Testis (tissue), 2 donors: ENCODE measurements at regions not wholly inside any gene's neighbourhood (a gene's known extent, or its start where the extent isn't known, plus 50 kb on each side); places are given as distances from the start of the nearest gene placed in this dataset.

ENCODE experiments used
- DNase-seq: peaks from one replicate; pipeline ENCODE4 v3.0.0-alpha.2; 2019
- H3K27ac ChIP-seq, 2 donors: fragments of 200-600 bp; sonication (generic); one replicate each; pipeline ENCODE4 v1.5.1; 2019
- H3K27me3 ChIP-seq: fragments of 200-600 bp; sonication (generic); one replicate; pipeline ENCODE4 v1.5.1; 2019
- H3K36me3 ChIP-seq: fragments of 200-600 bp; sonication (generic); one replicate; pipeline ENCODE4 v1.5.1; 2017; ENCODE audit warnings: low read depth; ENCODE audit errors: missing control alignments
- H3K4me1 ChIP-seq: fragments of 200-600 bp; sonication (generic); one replicate; pipeline ENCODE4 v1.5.1; 2019
- H3K4me3 ChIP-seq, 2 donors: fragments of 200-600 bp; sonication (generic); one replicate each; pipeline ENCODE4 v1.5.1; 2017 to 2019
- H3K9me3 ChIP-seq: fragments of 200-600 bp; sonication (generic); one replicate; pipeline ENCODE4 v1.5.1; 2017
- POLR2A ChIP-seq: fragments of 450-650 bp; IDR thresholded peaks from one replicate; pipeline ENCODE4 v1.6.1; 2017; ENCODE audit warnings: antibody characterized with exemption, mild to moderate bottlenecking, moderate library complexity
- WGBS, 2 donors: methylation state at CpG; one replicate each; pipeline ENCODE4 v1.1.5; 2018; 5-methylcytosine and 5-hydroxymethylcytosine counted together
- intact Hi-C: fragments of 100-400 bp; cut with DNase I; formaldehyde crosslinking; loops from one replicate; pipeline ENCODE4 v1.15.1; 2023; ENCODE audit warnings: low total_unique reads
- TF ChIP-seq, protein P1 (sequence below), 3 experiments: fragments of 450-650 bp in 2 of 3; fragments of 200-600 bp in 1 of 3; sonication (generic) in 1 of 3; IDR thresholded peaks; one replicate each; pipeline ENCODE4 v1.5.1; 2016 to 2019; ENCODE audit warnings: antibody characterized with exemption in 3 of 3, mild to moderate bottlenecking in 2 of 3, moderate library complexity in 1 of 3

DNA sequence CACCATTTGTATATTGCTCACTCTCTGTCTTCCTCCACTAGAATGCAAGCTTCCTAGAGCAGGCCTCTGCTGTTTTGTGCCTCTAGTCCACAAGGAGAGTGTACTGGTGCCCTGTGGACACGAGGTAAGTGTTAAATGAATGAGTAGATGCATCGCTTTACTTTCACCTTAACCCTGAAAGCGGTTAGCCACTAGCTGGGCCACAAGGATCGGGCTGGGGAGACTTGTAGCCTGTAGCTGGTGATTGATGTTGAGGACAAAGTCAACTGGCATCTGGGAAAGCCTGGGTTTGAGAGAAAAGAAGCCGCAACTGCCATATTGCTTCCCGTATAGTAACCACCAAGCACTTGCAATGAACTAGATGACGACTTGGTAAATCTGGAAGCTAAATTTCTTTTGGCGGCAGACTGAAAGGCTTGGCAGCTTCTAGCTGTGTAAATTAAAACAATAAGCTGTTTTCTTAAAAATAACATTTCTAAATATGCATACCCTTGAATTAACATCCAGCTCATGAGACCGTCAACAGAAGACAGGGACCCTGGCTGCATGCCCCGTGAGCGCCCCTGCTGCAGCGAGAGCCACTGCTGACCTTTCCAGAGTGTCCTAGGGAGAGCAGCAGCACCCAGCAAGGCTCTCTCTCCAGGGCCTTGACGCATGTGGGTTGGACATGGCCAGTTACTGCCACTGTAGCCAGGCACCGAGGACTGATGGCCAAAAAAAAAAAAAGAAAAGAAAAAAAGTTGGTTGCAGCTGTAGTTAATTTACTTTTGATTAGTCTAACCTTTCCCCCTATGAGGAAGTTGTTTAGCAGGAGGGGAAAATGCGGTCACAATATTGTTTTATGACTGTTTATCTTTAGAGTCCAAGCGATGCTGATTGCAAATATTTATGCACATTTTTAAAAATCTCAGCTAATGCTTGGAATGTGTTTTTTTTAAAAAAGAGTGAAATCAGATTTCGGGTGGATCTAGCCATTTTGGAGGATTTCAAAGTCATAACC lies 315.1 kb downstream of the TFAP2C start:
- H3K36me3 ChIP-seq: no peaks in the 10 kb centered on the region
- no peaks in the 10 kb centered on the region for H3K9me3 ChIP-seq
- intact Hi-C loops: no loop called here
- H3K27ac ChIP-seq: no peak overlapping the region
- 61 to 62% methylated on average over 17 of the region's 17 CpGs for WGBS, 2 donors
- no peak for DNase-seq
- TF ChIP-seq, protein P1, sequence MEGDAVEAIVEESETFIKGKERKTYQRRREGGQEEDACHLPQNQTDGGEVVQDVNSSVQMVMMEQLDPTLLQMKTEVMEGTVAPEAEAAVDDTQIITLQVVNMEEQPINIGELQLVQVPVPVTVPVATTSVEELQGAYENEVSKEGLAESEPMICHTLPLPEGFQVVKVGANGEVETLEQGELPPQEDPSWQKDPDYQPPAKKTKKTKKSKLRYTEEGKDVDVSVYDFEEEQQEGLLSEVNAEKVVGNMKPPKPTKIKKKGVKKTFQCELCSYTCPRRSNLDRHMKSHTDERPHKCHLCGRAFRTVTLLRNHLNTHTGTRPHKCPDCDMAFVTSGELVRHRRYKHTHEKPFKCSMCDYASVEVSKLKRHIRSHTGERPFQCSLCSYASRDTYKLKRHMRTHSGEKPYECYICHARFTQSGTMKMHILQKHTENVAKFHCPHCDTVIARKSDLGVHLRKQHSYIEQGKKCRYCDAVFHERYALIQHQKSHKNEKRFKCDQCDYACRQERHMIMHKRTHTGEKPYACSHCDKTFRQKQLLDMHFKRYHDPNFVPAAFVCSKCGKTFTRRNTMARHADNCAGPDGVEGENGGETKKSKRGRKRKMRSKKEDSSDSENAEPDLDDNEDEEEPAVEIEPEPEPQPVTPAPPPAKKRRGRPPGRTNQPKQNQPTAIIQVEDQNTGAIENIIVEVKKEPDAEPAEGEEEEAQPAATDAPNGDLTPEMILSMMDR (IDR thresholded peaks at IDR 0.05): no peak
- no peak for TF ChIP-seq POLR2A
- H3K27me3 ChIP-seq: no peaks in the 10 kb centered on the region
- no peaks in the 10 kb centered on the region for H3K4me1 ChIP-seq
- H3K4me3 ChIP-seq: no peak overlapping the region

DNA sequence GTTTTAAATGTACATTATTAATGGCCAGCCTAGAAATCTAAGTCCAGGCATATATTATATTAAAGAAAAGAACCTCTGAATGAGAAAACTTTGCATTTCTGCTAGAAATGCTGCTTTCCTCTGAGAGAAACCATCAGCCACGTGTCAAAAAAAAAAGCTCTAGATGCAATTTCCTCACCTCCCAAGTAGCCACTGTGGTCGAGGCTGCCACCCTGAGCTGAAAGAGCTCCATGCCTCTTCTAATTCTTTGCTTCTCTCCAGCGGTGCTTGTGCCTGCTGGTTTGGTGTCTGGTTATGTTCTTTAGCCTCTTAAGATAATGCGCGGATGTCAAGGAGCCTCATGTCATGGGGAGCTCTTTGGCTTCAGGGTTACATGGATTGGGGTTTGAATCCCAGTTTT lies 316.0 kb downstream of the TFAP2C start:
- no peak for DNase-seq
- Histone ChIP-seq H3K4me1 (no peaks in the 10 kb centered on the region), H3K27me3 (no peaks in the 10 kb centered on the region), H3K4me3 (no peak overlapping the region), H3K9me3 (no peaks in the 10 kb centered on the region), H3K27ac (no peak overlapping the region), H3K36me3 (no peaks in the 10 kb centered on the region)
- WGBS, 2 donors: 52 to 63% methylated on average over 5 of the region's 5 CpGs
- TF ChIP-seq, protein P1 (IDR thresholded peaks at IDR 0.05): no peak
- TF ChIP-seq POLR2A: no peak
- intact Hi-C loops: no loop called here

DNA sequence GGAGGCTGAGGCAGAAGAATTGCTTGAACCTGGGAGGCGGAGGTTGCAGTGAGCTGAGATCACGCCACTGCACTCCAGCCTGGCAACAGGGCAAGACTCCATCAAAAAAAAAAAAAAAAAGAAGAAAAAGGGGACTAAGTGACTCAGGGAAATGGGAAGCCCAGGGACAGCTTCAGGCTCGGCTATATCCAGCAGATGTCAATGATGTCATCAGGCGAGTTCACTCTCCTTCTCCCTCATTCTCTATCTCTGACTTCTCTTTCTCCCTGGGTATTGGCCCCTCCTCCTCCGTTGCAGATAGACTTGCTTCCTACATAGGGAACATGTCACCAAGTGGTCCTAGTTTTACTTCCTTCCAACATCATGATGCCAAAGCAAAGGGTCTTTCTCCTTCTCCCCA lies 316.8 kb downstream of the TFAP2C start:
- Histone ChIP-seq H3K36me3 (no peaks in the 10 kb centered on the region), H3K27ac (no peak overlapping the region), H3K9me3 (no peaks in the 10 kb centered on the region), H3K4me3 (no peak overlapping the region), H3K27me3 (no peaks in the 10 kb centered on the region), H3K4me1 (no peaks in the 10 kb centered on the region)
- intact Hi-C loops: no loop called here
- 86 to 89% methylated on average over 5 of the region's 5 CpGs for WGBS, 2 donors
- no peak for DNase-seq
- TF ChIP-seq, protein P1 (IDR thresholded peaks at IDR 0.05): no peak
- TF ChIP-seq POLR2A: no peak

DNA sequence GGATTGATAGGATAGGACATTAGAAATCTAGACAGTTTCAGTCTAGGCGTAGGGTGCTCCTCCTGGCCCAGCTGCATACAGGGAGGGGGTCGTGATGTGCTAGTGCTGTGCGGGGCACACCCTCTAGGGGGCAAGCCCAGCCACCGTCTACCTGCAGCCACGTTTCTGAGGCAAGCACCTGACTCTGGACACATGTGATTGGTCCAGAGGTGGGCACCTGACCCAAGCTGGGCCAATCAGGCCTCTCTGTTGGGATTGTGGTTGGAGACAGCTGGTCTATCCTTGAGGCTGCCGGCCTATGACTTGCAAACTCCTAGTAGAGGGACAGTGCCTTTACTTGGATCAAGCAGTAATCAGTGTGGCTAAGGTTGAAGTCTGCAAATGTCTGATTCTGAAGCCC lies 317.1 kb downstream of the BMP7 start:
- Histone ChIP-seq H3K27ac (no peak overlapping the region), H3K36me3 (no peaks in the 10 kb centered on the region), H3K4me3 (no peak overlapping the region), H3K27me3 (no peaks in the 10 kb centered on the region), H3K9me3 (no peaks in the 10 kb centered on the region), H3K4me1 (no peaks in the 10 kb centered on the region)
- intact Hi-C loops: no loop called here
- WGBS, 2 donors: 55 to 68% methylated on average over 4 to 6 of the region's 6 CpGs
- no peak for TF ChIP-seq POLR2A
- TF ChIP-seq, protein P1 (IDR thresholded peaks at IDR 0.05): no peak
- DNase-seq: peak; percentile 40
